GM18502 (cell line): ENCODE measurements at regions not wholly inside any gene's neighbourhood (a gene's known extent, or its start where the extent isn't known, plus 50 kb on each side); places are given as distances from the start of the nearest gene placed in this dataset.
"Not testable (repeated sequence)": the region's sequence is repeated elsewhere in the genome, so short reads cannot be mapped to it uniquely, and the experiment has no call there.

ENCODE experiments used
- ATAC-seq: cut with Tn5 transposase; IDR thresholded peaks from one replicate; pipeline ENCODE4 v1.9.1; 2021; ENCODE audit warnings: mild to moderate bottlenecking; ENCODE audit not compliant: unreplicated experiment, poor library complexity

DNA sequence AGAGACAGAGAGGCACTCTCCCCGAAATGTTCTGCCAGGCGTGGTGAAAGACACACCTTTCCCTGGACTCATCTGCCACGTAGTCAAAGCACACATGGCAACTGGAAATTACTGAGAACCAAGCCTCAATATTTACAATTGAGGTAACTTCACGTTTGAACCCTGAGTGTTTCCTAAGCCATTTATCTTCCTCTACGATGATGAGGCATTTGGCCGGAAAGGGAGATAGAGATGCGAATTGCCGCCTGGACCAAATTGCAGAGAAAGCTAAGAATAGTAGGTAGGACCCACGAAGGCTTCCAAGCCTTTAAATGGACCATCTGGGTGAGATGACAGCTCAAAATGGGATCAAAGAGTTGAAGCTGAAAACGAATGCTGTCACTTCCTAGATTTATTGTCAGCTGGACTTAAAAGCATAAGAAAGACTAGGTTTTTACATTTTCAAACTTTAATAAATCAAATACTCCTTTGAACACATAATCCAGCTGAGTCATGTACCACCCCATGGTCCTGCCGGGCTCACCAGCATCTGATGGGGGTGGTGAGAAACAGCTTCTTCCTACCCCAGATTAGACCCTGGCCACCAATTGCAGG lies 135.6 kb upstream of the LYZL2 start:
- ATAC-seq = no peak

GRCh38 chr10:30763918-30764317 lies 134.4 kb upstream of the LYZL2 start:
- ATAC-seq = no peak

DNA sequence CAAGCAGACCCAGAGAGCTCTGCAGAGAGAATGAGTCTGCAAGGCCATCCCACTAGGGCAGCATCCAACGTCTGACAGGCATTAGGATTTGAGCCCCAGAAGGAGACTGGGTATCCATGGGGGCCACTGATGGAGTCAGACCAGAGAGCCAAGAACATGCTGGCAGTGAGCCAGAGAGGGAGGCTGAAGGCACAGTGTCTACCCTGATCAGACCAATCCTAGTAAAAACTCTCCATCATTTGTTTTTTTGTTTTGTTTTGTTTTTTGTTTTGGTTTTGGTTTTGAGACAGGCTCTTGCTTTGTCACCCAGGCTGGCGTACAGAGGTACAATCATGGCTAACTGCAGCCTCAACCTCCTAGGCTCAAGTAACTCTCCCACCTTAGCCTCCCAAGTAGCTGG lies 133.1 kb upstream of the LYZL2 start:
- ATAC-seq = no peak

GRCh38 chr10:30759423-30759822 lies 129.9 kb upstream of the LYZL2 start:
- no peak for ATAC-seq

DNA sequence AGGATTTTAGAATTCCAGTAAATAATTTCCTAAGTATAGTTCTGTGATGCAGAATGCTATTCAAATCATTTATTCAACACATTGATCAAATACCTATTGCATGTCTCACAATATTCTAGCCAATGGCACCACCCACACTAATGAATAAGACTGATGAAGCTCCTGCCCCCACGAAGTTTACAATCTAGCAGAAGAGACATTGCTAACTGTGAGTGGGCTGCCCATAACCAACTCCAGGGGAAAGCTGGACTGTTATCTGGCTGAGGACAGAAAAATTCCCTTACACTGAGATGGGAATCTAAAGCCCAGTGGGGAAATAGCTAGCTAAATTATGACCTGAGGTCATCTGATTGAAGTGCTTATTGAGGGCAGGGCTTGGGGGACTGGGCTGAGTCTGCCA lies 128.8 kb upstream of the LYZL2 start:
- no peak for ATAC-seq

DNA sequence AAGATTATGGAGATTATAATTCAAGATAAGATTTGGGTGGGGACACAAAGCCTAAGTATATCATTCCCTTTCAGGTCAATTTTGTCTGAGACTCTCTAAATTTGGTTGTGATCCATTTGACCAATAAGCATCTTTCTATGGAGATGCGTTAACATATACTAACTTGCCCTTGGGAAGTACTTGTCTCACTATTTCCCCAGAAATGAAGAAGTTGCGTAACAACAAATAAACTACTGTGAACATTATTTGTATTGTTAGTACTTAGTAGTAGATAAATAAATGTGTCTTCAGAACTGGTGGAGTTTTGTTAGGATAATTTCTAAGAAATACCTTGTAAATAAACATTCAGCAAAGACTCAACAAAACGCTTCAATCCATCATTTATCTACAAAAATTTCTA lies 127.3 kb upstream of the LYZL2 start:
- ATAC-seq = no peak

GRCh38 chr10:30756151-30756550 lies 126.6 kb upstream of the LYZL2 start:
- no peak for ATAC-seq

- no peak for ATAC-seq
Measured at GRCh38 chr10:30755441-30755953, 125.9 kb upstream of the LYZL2 start.

DNA sequence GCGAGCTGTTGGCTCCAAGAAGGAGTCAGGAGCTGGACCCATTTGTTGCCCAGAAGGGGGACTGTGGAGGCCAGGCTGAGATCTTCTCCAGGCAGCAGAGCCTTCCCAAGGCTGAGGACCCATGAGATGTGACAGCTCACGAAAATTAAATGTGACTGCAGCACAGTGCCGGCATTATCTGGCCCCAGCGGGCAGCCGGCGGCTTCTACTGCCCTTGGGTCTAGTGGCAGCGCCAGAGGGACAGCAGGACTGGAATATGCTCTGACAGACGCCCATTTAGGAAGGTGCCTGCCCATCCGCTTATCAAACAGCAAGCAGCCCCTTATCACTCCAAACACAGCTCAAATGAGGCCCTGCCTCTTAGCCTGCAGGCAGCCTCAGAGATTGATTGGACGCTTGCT lies 122.9 kb upstream of the LYZL2 start:
- ATAC-seq = no peak

GRCh38 chr10:30751678-30752331 lies 122.3 kb upstream of the LYZL2 start:
- no peak for ATAC-seq

GRCh38 chr10:30750971-30751677 lies 121.6 kb upstream of the LYZL2 start:
- ATAC-seq = peak; percentile 72

- ATAC-seq = no peak
Measured at GRCh38 chr10:30749385-30749784, 119.8 kb upstream of the LYZL2 start.

DNA sequence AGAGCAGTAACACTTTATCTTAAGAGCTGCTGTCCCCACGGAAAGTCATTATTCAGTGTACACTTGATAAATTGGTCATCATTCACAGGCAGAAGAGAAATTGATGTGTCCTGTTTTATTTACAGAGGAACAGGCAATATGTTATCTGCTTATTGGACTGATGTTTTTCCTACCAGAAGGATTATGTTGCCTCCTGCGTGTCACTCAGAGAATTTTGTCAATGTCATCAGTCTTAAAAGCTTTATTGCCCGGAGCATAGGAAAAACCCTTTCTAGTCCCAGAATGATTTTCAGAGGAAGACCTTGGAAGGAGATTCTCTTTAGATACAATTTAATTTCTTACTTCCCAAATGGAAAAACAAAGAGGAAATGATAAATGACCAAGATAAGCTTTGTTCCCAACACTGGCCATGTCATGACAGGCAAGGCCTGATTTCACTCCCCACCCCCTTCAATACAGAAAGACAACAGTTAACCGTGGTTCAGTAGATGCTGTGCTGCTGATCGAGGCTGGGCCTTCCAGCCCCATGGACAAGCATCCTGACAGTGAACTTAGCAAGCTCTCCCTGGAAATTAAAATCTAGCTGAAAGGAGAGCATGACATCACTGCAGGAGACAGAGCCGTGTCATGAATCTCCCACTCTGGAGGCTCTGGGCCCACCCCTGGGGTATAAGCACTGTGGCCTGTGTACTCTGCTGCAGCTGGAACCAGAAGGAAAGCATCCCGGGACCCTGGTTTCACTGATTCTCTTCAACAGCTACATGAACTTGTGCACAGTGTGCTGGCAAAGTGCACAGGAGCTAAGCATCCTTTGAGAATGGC lies 118.8 kb upstream of the LYZL2 start:
- ATAC-seq = no peak

DNA sequence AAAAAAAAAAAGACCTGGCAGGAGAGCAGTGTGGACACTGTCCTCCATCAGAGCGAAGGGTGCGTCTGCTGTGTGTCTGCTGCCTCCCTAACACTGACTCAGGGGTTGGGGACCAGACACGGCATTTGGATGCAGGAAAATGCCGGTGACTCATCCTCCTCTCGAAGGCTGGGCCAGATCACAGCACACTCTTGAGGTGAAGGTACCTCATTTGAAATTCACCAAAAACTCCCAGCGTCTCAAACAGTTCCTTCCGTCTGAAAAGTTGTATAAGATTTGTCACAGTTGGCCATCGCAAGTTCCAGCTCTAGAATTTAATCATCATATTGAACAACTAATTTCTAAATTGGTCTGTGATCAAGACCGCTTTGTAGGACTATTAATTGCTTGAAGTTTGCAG lies 118.1 kb upstream of the LYZL2 start:
- ATAC-seq = no peak

DNA sequence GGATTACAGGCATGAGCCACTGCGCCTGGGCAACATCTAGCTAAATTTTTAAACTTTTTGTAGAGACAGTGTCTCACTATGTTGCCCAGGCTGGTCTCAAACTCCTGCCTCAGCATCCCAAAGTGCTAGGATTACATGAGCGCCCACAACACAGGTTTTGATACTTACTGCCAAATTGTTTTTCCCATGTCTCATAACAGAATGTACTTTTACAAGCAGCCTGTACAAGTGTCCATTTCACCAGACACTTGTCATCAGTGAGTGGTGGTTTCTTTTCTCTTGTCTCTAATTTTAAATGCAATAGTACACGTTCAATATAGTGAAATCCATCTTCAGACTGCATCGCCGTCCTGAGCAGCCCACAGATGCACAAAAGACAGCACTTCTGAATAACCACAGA lies 116.4 kb upstream of the LYZL2 start:
- no peak for ATAC-seq

GRCh38 chr10:30744106-30744505 lies 114.6 kb upstream of the LYZL2 start:
- ATAC-seq = no peak

- ATAC-seq = no peak
Measured at GRCh38 chr10:30743586-30743985, 114.0 kb upstream of the LYZL2 start.

DNA sequence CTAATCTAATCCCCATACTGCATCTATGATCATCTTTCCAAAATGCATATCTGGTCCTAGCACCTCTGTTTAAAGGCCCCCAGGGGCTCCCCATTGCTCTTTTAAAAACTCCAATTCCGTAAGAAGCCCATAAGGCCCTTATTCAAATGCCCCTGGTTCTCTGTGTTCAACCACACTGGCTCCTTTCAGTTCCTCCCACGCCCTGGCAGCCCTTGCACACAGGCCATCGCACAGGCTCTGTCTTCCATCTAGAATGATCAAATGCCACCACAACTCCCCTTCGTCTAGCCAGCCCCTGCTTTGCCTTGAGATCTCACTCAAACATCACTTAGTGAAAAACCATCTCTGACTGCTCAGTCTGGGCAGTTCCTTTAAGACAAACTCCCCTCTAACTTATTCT lies 112.9 kb upstream of the LYZL2 start:
- ATAC-seq = peak; percentile 88

- not testable (repeated sequence) for ATAC-seq
Measured at GRCh38 chr10:30740774-30741173, 111.2 kb upstream of the LYZL2 start.

GRCh38 chr10:30738416-30738815 lies 108.9 kb upstream of the LYZL2 start:
- ATAC-seq = no peak

DNA sequence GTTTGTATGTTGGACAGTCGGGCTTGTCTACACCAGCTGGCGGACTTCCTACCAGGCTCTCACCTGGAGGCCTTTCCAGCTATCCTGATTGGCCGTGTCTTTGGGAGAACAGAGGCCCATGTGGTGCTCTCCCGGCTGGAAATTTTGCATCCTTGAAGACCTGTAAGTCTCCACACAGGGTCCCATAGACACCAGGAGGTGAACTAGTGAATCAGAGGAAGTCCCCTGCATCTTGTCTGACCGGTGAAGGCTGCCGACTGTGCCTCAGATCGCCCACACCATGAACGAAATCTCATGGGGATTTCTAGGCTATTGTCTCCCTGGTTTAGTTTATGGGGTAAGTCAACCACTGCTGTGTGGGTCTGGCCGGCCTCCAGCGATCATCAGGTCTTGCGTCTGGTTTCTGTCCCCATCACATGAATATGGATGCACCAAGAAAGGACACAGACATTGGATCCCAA lies 108.4 kb upstream of the LYZL2 start:
- ATAC-seq = peak; percentile 48
